ENCODE measurements at regions not wholly inside any gene's neighbourhood (a gene's known extent, or its start where the extent isn't known, plus 50 kb on each side); places are given as distances from the start of the nearest gene placed in this dataset.

- no peak for TF ChIP-seq CTCF (IDR thresholded peaks at IDR 0.05; ENCODE audit: borderline replicate concordance, insufficient read depth, low read depth, low read length)
- no peak overlapping the region for H3K4me3 ChIP-seq (ENCODE audit: low read depth, low read length)
Observed at GRCh38 chr9:93852728-93853127, 102.4 kb downstream of the BARX1 start.

- no peak overlapping the region for H3K4me3 ChIP-seq (ENCODE audit: low read depth, low read length)
- TF ChIP-seq CTCF (IDR thresholded peaks at IDR 0.05; ENCODE audit: borderline replicate concordance, insufficient read depth, low read depth, low read length): no peak
Observed at GRCh38 chr9:93846349-93846748, 108.8 kb downstream of the BARX1 start.

- no peak for TF ChIP-seq CTCF (IDR thresholded peaks at IDR 0.05; ENCODE audit: borderline replicate concordance, insufficient read depth, low read depth, low read length)
Observed at GRCh38 chr9:93843396-93843795, 111.8 kb downstream of the BARX1 start.

GRCh38 chr9:93830606-93831005 lies 124.5 kb downstream of the BARX1 start:
- TF ChIP-seq CTCF (IDR thresholded peaks at IDR 0.05; ENCODE audit: borderline replicate concordance, insufficient read depth, low read depth, low read length): no peak
- H3K4me3 ChIP-seq (ENCODE audit: low read depth, low read length): no peak overlapping the region

More at GRCh38 chr9:93843396-93843795, 111.8 kb downstream of the BARX1 start:
- no peak overlapping the region for H3K4me3 ChIP-seq (ENCODE audit: low read depth, low read length)

- H3K4me3 ChIP-seq (ENCODE audit: low read depth, low read length): no peak overlapping the region
- no peak for TF ChIP-seq CTCF (IDR thresholded peaks at IDR 0.05; ENCODE audit: borderline replicate concordance, insufficient read depth, low read depth, low read length)
Observed at GRCh38 chr9:93830012-93830596, 125.1 kb downstream of the BARX1 start.

- no peak overlapping the region for H3K4me3 ChIP-seq (ENCODE audit: low read depth, low read length)
- TF ChIP-seq CTCF (IDR thresholded peaks at IDR 0.05; ENCODE audit: borderline replicate concordance, insufficient read depth, low read depth, low read length): no peak
Observed at GRCh38 chr9:93829271-93830011, 125.7 kb downstream of the BARX1 start.
